ENCODE measurements at regions not wholly inside any gene's neighbourhood (a gene's known extent, or its start where the extent isn't known, plus 50 kb on each side); places are given as distances from the start of the nearest gene placed in this dataset.

GRCh38 chr9:89668216-89668865 lies 63.5 kb downstream of the GADD45G start:
- Histone ChIP-seq H3K9me3 (ENCODE audit: low read length) (no peaks in the 10 kb centered on the region), H3K79me2 (ENCODE audit: low read length) (no peaks in the 10 kb centered on the region), H3K36me3 (ENCODE audit: insufficient read depth, low read length) (no peaks in the 10 kb centered on the region), H3K27me3 (ENCODE audit: low read length) (no peaks in the 10 kb centered on the region), H4K20me1 (ENCODE audit: insufficient read depth, low read depth, low read length) (no peaks in the 10 kb centered on the region), H3K4me2 (ENCODE audit: low read depth, low read length, poor library complexity, severe bottlenecking) (no peak overlapping the region), H3K4me3 (ENCODE audit: low read length) (no peak overlapping the region), H3K27ac (ENCODE audit: low read length) (no peak overlapping the region), H3K9ac (ENCODE audit: low read length) (no peak overlapping the region), H2AFZ (ENCODE audit: low read length) (no peak overlapping the region), H3K4me1 (ENCODE audit: low read length) (no peaks in the 10 kb centered on the region), H3K9me2 (replicated peaks; ENCODE audit: insufficient read depth, low read length) (no peaks in the 10 kb centered on the region)
- no peak for DNase-seq

GRCh38 chr9:89668866-89669246 lies 64.0 kb downstream of the GADD45G start:
- no peak overlapping the region for H3K9ac ChIP-seq (ENCODE audit: low read length)
- H3K4me3 ChIP-seq (ENCODE audit: low read length): no peak overlapping the region
- H3K9me2 ChIP-seq (replicated peaks; ENCODE audit: insufficient read depth, low read length): no peaks in the 10 kb centered on the region
- H3K9me3 ChIP-seq (ENCODE audit: low read length): no peaks in the 10 kb centered on the region
- H3K4me1 ChIP-seq (ENCODE audit: low read length): no peaks in the 10 kb centered on the region
- H3K27ac ChIP-seq (ENCODE audit: low read length): no peak overlapping the region
- H3K36me3 ChIP-seq (ENCODE audit: insufficient read depth, low read length): no peaks in the 10 kb centered on the region
- H4K20me1 ChIP-seq (ENCODE audit: insufficient read depth, low read depth, low read length): no peaks in the 10 kb centered on the region
- H2AFZ ChIP-seq (ENCODE audit: low read length): no peak overlapping the region
- no peaks in the 10 kb centered on the region for H3K79me2 ChIP-seq (ENCODE audit: low read length)
- no peak for DNase-seq
- H3K27me3 ChIP-seq (ENCODE audit: low read length): no peaks in the 10 kb centered on the region
- H3K4me2 ChIP-seq (ENCODE audit: low read depth, low read length, poor library complexity, severe bottlenecking): no peak overlapping the region

- Histone ChIP-seq H3K4me1 (ENCODE audit: low read length) (no peaks in the 10 kb centered on the region), H3K27me3 (ENCODE audit: low read length) (no peaks in the 10 kb centered on the region), H3K4me3 (ENCODE audit: low read length) (no peak overlapping the region), H3K9me2 (replicated peaks; ENCODE audit: insufficient read depth, low read length) (no peaks in the 10 kb centered on the region), H3K9me3 (ENCODE audit: low read length) (no peaks in the 10 kb centered on the region), H3K27ac (ENCODE audit: low read length) (no peak overlapping the region), H4K20me1 (ENCODE audit: insufficient read depth, low read depth, low read length) (no peaks in the 10 kb centered on the region), H3K9ac (ENCODE audit: low read length) (no peak overlapping the region), H3K4me2 (ENCODE audit: low read depth, low read length, poor library complexity, severe bottlenecking) (no peak overlapping the region), H3K36me3 (ENCODE audit: insufficient read depth, low read length) (no peaks in the 10 kb centered on the region), H3K79me2 (ENCODE audit: low read length) (no peaks in the 10 kb centered on the region), H2AFZ (ENCODE audit: low read length) (no peak overlapping the region)
- no peak for DNase-seq
Measured at GRCh38 chr9:89669361-89669842, 64.6 kb downstream of the GADD45G start.

- Histone ChIP-seq H3K27ac (ENCODE audit: low read length) (no peak overlapping the region), H3K27me3 (ENCODE audit: low read length) (no peaks in the 10 kb centered on the region), H4K20me1 (ENCODE audit: insufficient read depth, low read depth, low read length) (no peaks in the 10 kb centered on the region)
Measured at GRCh38 chr9:89670114-89670513, 65.3 kb downstream of the GADD45G start.

GRCh38 chr9:89670801-89671434 lies 66.1 kb downstream of the GADD45G start:
- Histone ChIP-seq H3K9me3 (ENCODE audit: low read length) (no peaks in the 10 kb centered on the region), H3K4me3 (ENCODE audit: low read length) (no peak overlapping the region), H4K20me1 (ENCODE audit: insufficient read depth, low read depth, low read length) (no peaks in the 10 kb centered on the region), H3K9ac (ENCODE audit: low read length) (no peak overlapping the region), H3K4me1 (ENCODE audit: low read length) (no peaks in the 10 kb centered on the region), H2AFZ (ENCODE audit: low read length) (no peak overlapping the region), H3K36me3 (ENCODE audit: insufficient read depth, low read length) (no peaks in the 10 kb centered on the region), H3K9me2 (replicated peaks; ENCODE audit: insufficient read depth, low read length) (no peaks in the 10 kb centered on the region), H3K27me3 (ENCODE audit: low read length) (no peaks in the 10 kb centered on the region), H3K27ac (ENCODE audit: low read length) (no peak overlapping the region), H3K79me2 (ENCODE audit: low read length) (no peaks in the 10 kb centered on the region), H3K4me2 (ENCODE audit: low read depth, low read length, poor library complexity, severe bottlenecking) (no peak overlapping the region)
- no peak for DNase-seq

More at GRCh38 chr9:89670114-89670513, 65.3 kb downstream of the GADD45G start:
- H3K9me3 ChIP-seq (ENCODE audit: low read length): no peaks in the 10 kb centered on the region
- no peak overlapping the region for H3K4me2 ChIP-seq (ENCODE audit: low read depth, low read length, poor library complexity, severe bottlenecking)
- no peak overlapping the region for H3K9ac ChIP-seq (ENCODE audit: low read length)
- H2AFZ ChIP-seq (ENCODE audit: low read length): no peak overlapping the region
- no peaks in the 10 kb centered on the region for H3K79me2 ChIP-seq (ENCODE audit: low read length)
- H3K4me1 ChIP-seq (ENCODE audit: low read length): no peaks in the 10 kb centered on the region
- H3K9me2 ChIP-seq (replicated peaks; ENCODE audit: insufficient read depth, low read length): no peaks in the 10 kb centered on the region
- no peak overlapping the region for H3K4me3 ChIP-seq (ENCODE audit: low read length)
- no peaks in the 10 kb centered on the region for H3K36me3 ChIP-seq (ENCODE audit: insufficient read depth, low read length)
- no peak for DNase-seq

- no peak overlapping the region for H2AFZ ChIP-seq (ENCODE audit: low read length)
Measured at GRCh38 chr9:89674667-89675057, 69.8 kb downstream of the GADD45G start.

GRCh38 chr9:89675058-89675742 lies 70.4 kb downstream of the GADD45G start:
- no peak overlapping the region for H3K9ac ChIP-seq (ENCODE audit: low read length)
- H4K20me1 ChIP-seq (ENCODE audit: insufficient read depth, low read depth, low read length): no peaks in the 10 kb centered on the region
- H2AFZ ChIP-seq (ENCODE audit: low read length): no peak overlapping the region
- no peak overlapping the region for H3K4me3 ChIP-seq (ENCODE audit: low read length)
- no peaks in the 10 kb centered on the region for H3K79me2 ChIP-seq (ENCODE audit: low read length)
- H3K27ac ChIP-seq (ENCODE audit: low read length): no peak overlapping the region
- no peaks in the 10 kb centered on the region for H3K9me2 ChIP-seq (replicated peaks; ENCODE audit: insufficient read depth, low read length)
- H3K9me3 ChIP-seq (ENCODE audit: low read length): no peaks in the 10 kb centered on the region
- DNase-seq: no peak
- no peaks in the 10 kb centered on the region for H3K27me3 ChIP-seq (ENCODE audit: low read length)
- H3K4me2 ChIP-seq (ENCODE audit: low read depth, low read length, poor library complexity, severe bottlenecking): no peak overlapping the region
- no peaks in the 10 kb centered on the region for H3K36me3 ChIP-seq (ENCODE audit: insufficient read depth, low read length)
- H3K4me1 ChIP-seq (ENCODE audit: low read length): no peaks in the 10 kb centered on the region

More at GRCh38 chr9:89674667-89675057, 69.8 kb downstream of the GADD45G start:
- Histone ChIP-seq H3K79me2 (ENCODE audit: low read length) (no peaks in the 10 kb centered on the region), H3K9ac (ENCODE audit: low read length) (no peak overlapping the region), H3K27ac (ENCODE audit: low read length) (no peak overlapping the region), H3K4me1 (ENCODE audit: low read length) (no peaks in the 10 kb centered on the region), H3K4me3 (ENCODE audit: low read length) (no peak overlapping the region), H3K9me3 (ENCODE audit: low read length) (no peaks in the 10 kb centered on the region), H3K4me2 (ENCODE audit: low read depth, low read length, poor library complexity, severe bottlenecking) (no peak overlapping the region), H3K9me2 (replicated peaks; ENCODE audit: insufficient read depth, low read length) (no peaks in the 10 kb centered on the region), H3K27me3 (ENCODE audit: low read length) (no peaks in the 10 kb centered on the region), H4K20me1 (ENCODE audit: insufficient read depth, low read depth, low read length) (no peaks in the 10 kb centered on the region), H3K36me3 (ENCODE audit: insufficient read depth, low read length) (no peaks in the 10 kb centered on the region)
- DNase-seq: no peak

GRCh38 chr9:89676281-89676680 lies 71.5 kb downstream of the GADD45G start:
- Histone ChIP-seq H3K79me2 (ENCODE audit: low read length) (no peaks in the 10 kb centered on the region), H3K4me3 (ENCODE audit: low read length) (no peak overlapping the region), H3K9ac (ENCODE audit: low read length) (no peak overlapping the region), H3K9me3 (ENCODE audit: low read length) (no peaks in the 10 kb centered on the region), H3K9me2 (replicated peaks; ENCODE audit: insufficient read depth, low read length) (no peaks in the 10 kb centered on the region), H4K20me1 (ENCODE audit: insufficient read depth, low read depth, low read length) (no peaks in the 10 kb centered on the region), H2AFZ (ENCODE audit: low read length) (no peak overlapping the region), H3K27me3 (ENCODE audit: low read length) (no peaks in the 10 kb centered on the region), H3K4me2 (ENCODE audit: low read depth, low read length, poor library complexity, severe bottlenecking) (no peak overlapping the region), H3K27ac (ENCODE audit: low read length) (no peak overlapping the region), H3K36me3 (ENCODE audit: insufficient read depth, low read length) (no peaks in the 10 kb centered on the region), H3K4me1 (ENCODE audit: low read length) (no peaks in the 10 kb centered on the region)
- no peak for DNase-seq

Data from Karpas-422 (cell line).